Panc1 (cell line): ENCODE measurements at regions not wholly inside any gene's neighbourhood (a gene's known extent, or its start where the extent isn't known, plus 50 kb on each side); places are given as distances from the start of the nearest gene placed in this dataset.

Experiments used
- POLR2AphosphoS5 ChIP-seq: IDR thresholded peaks from 2 replicates; pipeline ENCODE4 v1.6.1; 2012; ENCODE audit warnings: mild to moderate bottlenecking, low read depth, low read length, moderate library complexity
- SIN3A ChIP-seq: IDR thresholded peaks from 2 replicates; pipeline ENCODE4 v1.6.1; 2012; ENCODE audit warnings: low read depth, mild to moderate bottlenecking, low read length, moderate library complexity, borderline replicate concordance; ENCODE audit not compliant: insufficient read depth
- TCF7L2 ChIP-seq: IDR thresholded peaks from 2 replicates; pipeline ENCODE4 v1.6.1; 2011; ENCODE audit warnings: mild to moderate bottlenecking, low read depth, low read length, inconsistent platforms
- TF ChIP-seq, protein P1 (sequence below): fragments of 450-650 bp; IDR thresholded peaks from 2 replicates; pipeline ENCODE4 v1.5.1; 2017; ENCODE audit warnings: mild to moderate bottlenecking
- TF ChIP-seq, protein P2 (sequence below), 2 experiments: IDR thresholded peaks; 2 replicates each; pipeline ENCODE4 v1.6.1; 2011 to 2012; ENCODE audit warnings: low read depth in 2 of 2, control low read depth in 1 of 2, low read length in 1 of 2, mild to moderate bottlenecking in 1 of 2, moderate library complexity in 1 of 2; ENCODE audit not compliant: insufficient read depth in 1 of 2

DNA sequence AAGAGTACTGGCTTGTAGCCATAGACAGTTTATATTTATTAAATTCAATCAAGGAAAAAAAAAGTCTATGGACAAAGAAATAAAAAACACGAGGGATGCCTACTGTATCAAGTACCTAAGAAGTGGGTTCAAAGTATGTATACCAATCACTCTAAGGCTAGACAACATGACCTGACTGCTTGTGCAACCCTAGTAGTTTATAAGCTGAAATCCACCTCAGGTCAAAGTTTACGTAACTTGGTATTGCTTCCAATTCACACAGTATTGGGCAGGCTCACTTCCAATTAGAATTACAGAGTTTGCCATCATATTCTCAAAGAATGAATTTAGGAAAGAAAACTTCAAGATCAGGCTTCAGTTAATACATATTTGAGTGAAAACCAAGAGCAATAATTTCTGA lies 657.8 kb downstream of the DACH1 start:
- TF ChIP-seq, protein P1, sequence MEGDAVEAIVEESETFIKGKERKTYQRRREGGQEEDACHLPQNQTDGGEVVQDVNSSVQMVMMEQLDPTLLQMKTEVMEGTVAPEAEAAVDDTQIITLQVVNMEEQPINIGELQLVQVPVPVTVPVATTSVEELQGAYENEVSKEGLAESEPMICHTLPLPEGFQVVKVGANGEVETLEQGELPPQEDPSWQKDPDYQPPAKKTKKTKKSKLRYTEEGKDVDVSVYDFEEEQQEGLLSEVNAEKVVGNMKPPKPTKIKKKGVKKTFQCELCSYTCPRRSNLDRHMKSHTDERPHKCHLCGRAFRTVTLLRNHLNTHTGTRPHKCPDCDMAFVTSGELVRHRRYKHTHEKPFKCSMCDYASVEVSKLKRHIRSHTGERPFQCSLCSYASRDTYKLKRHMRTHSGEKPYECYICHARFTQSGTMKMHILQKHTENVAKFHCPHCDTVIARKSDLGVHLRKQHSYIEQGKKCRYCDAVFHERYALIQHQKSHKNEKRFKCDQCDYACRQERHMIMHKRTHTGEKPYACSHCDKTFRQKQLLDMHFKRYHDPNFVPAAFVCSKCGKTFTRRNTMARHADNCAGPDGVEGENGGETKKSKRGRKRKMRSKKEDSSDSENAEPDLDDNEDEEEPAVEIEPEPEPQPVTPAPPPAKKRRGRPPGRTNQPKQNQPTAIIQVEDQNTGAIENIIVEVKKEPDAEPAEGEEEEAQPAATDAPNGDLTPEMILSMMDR = no peak
- TF ChIP-seq TCF7L2 (no peak), POLR2AphosphoS5 (no peak), SIN3A (no peak)
- TF ChIP-seq, protein P2, sequence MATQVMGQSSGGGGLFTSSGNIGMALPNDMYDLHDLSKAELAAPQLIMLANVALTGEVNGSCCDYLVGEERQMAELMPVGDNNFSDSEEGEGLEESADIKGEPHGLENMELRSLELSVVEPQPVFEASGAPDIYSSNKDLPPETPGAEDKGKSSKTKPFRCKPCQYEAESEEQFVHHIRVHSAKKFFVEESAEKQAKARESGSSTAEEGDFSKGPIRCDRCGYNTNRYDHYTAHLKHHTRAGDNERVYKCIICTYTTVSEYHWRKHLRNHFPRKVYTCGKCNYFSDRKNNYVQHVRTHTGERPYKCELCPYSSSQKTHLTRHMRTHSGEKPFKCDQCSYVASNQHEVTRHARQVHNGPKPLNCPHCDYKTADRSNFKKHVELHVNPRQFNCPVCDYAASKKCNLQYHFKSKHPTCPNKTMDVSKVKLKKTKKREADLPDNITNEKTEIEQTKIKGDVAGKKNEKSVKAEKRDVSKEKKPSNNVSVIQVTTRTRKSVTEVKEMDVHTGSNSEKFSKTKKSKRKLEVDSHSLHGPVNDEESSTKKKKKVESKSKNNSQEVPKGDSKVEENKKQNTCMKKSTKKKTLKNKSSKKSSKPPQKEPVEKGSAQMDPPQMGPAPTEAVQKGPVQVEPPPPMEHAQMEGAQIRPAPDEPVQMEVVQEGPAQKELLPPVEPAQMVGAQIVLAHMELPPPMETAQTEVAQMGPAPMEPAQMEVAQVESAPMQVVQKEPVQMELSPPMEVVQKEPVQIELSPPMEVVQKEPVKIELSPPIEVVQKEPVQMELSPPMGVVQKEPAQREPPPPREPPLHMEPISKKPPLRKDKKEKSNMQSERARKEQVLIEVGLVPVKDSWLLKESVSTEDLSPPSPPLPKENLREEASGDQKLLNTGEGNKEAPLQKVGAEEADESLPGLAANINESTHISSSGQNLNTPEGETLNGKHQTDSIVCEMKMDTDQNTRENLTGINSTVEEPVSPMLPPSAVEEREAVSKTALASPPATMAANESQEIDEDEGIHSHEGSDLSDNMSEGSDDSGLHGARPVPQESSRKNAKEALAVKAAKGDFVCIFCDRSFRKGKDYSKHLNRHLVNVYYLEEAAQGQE (IDR thresholded peaks at IDR 0.05; ENCODE audit: insufficient read depth in 1 of 2, low read depth in 2 of 2, low read length in 1 of 2) = no peak
